Neural crest cell (in vitro differentiated cells): ENCODE measurements at regions not wholly inside any gene's neighbourhood (a gene's known extent, or its start where the extent isn't known, plus 50 kb on each side); places are given as distances from the start of the nearest gene placed in this dataset.

Source experiments
- DNase-seq: peaks from one replicate; pipeline ENCODE4 v3.0.0; 2021; ENCODE audit warnings: low read depth, mixed read lengths, low spot score
- H3K27ac Mint-ChIP-seq: one replicate; pipeline ENCODE4 v1.8.0; 2021; ENCODE audit warnings: mild to moderate bottlenecking, mixed read lengths; ENCODE audit not compliant: unreplicated experiment
- H3K27me3 Mint-ChIP-seq: 2 replicates; pipeline ENCODE4 v1.8.0; 2021; ENCODE audit warnings: low read depth, mild to moderate bottlenecking, mixed read lengths
- H3K36me3 Mint-ChIP-seq: 2 replicates; pipeline ENCODE4 v1.8.0; 2021; ENCODE audit warnings: low read depth, mild to moderate bottlenecking, mixed read lengths
- H3K4me1 Mint-ChIP-seq: 2 replicates; pipeline ENCODE4 v1.8.0; 2021; ENCODE audit warnings: mixed read lengths
- H3K4me3 Mint-ChIP-seq: one replicate; pipeline ENCODE4 v1.8.0; 2021; ENCODE audit warnings: mild to moderate bottlenecking, mixed read lengths
- H3K9me3 Mint-ChIP-seq: 2 replicates; pipeline ENCODE4 v1.8.0; 2021; ENCODE audit warnings: mixed read lengths
- TF ChIP-seq, protein P1 (sequence below): fragments of 200-600 bp; sonication (generic); conservative IDR thresholded peaks from 2 replicates; pipeline ENCODE4 v1.5.0; 2021; ENCODE audit warnings: antibody characterized with exemption, mild to moderate bottlenecking

- Mint-ChIP-seq H3K36me3 (no peaks in the 10 kb centered on the region), H3K4me3 (no peak overlapping the region), H3K9me3 (no peaks in the 10 kb centered on the region), H3K27me3 (peaks cover 22% of the 10 kb centered on the region), H3K27ac (no peak overlapping the region), H3K4me1 (peaks cover 16% of the 10 kb centered on the region)
- TF ChIP-seq, protein P1, sequence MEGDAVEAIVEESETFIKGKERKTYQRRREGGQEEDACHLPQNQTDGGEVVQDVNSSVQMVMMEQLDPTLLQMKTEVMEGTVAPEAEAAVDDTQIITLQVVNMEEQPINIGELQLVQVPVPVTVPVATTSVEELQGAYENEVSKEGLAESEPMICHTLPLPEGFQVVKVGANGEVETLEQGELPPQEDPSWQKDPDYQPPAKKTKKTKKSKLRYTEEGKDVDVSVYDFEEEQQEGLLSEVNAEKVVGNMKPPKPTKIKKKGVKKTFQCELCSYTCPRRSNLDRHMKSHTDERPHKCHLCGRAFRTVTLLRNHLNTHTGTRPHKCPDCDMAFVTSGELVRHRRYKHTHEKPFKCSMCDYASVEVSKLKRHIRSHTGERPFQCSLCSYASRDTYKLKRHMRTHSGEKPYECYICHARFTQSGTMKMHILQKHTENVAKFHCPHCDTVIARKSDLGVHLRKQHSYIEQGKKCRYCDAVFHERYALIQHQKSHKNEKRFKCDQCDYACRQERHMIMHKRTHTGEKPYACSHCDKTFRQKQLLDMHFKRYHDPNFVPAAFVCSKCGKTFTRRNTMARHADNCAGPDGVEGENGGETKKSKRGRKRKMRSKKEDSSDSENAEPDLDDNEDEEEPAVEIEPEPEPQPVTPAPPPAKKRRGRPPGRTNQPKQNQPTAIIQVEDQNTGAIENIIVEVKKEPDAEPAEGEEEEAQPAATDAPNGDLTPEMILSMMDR: no peak
- no peak for DNase-seq
These were observed 200.7 kb downstream of the RRAGC start for GRCh38 chr1:38658883-38659282.

GRCh38 chr1:38657873-38658272 lies 201.7 kb downstream of the RRAGC start:
- H3K36me3 Mint-ChIP-seq: no peaks in the 10 kb centered on the region

DNA sequence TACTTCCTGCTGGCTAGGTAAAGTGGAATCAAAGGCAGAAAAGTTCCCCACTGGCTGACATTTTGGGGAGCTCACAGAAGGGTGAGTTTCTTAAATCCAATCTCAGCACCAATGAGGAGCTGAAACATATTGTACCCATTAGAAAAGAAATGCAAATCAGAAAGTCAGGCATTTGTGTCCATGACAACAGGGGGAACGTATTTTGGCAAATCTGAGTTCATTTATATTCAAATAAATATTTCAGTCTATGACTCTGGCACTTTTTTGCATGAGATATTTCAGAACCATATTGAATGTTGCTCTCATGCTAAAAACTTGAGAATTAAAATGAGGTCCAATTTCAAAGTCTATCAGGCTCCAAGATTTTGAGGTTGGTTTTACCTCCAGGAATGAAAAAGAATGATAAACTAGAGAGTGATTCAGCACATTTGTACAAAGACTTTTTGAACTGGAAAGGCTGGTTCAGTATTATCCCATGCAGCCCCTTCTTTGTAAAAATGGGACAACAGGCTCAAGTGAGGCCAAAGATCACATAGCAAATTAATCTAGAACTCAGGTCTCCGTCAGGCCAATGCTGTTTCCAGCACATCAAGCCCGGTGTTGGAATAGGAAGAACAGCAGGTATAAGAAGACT lies 202.2 kb downstream of the RRAGC start:
- TF ChIP-seq, protein P1: no peak
- no peak for DNase-seq
- peaks cover 9% of the 10 kb centered on the region for H3K27me3 Mint-ChIP-seq
- H3K27ac Mint-ChIP-seq: no peak overlapping the region
- H3K36me3 Mint-ChIP-seq: no peaks in the 10 kb centered on the region
- peaks cover 16% of the 10 kb centered on the region for H3K4me1 Mint-ChIP-seq
- no peak overlapping the region for H3K4me3 Mint-ChIP-seq
- no peaks in the 10 kb centered on the region for H3K9me3 Mint-ChIP-seq

More at GRCh38 chr1:38657873-38658272, 201.7 kb downstream of the RRAGC start:
- Mint-ChIP-seq H3K27me3 (peaks cover 13% of the 10 kb centered on the region), H3K4me3 (no peak overlapping the region), H3K9me3 (no peaks in the 10 kb centered on the region), H3K4me1 (peaks cover 16% of the 10 kb centered on the region), H3K27ac (no peak overlapping the region)
- DNase-seq: no peak
- TF ChIP-seq, protein P1: no peak

DNA sequence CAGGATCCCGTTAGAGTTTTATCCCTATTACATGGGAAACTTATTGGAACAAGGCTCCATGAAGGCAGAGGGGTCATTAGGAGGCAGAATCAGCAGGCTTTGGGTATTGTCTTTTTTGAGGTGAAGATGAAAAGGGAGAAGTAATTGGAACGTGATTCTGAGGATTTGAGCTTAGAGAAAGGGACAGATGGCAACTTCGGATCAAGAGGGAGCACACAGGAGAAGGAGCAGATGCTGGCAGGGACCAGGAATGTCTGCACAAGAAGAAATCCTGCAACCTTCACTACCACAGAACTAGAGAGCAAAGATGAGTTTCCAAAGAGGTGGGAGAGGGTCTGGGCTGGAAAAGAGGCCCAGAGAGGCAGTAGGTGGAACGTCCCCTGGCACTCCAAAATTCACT lies 202.8 kb downstream of the RRAGC start:
- Mint-ChIP-seq H3K27ac (peak overlapping the region; percentile 51), H3K4me1 (peaks cover 16% of the 10 kb centered on the region), H3K9me3 (no peaks in the 10 kb centered on the region), H3K36me3 (no peaks in the 10 kb centered on the region), H3K4me3 (no peak overlapping the region), H3K27me3 (peaks cover 6% of the 10 kb centered on the region)
- no peak for DNase-seq
- TF ChIP-seq, protein P1: no peak

DNA sequence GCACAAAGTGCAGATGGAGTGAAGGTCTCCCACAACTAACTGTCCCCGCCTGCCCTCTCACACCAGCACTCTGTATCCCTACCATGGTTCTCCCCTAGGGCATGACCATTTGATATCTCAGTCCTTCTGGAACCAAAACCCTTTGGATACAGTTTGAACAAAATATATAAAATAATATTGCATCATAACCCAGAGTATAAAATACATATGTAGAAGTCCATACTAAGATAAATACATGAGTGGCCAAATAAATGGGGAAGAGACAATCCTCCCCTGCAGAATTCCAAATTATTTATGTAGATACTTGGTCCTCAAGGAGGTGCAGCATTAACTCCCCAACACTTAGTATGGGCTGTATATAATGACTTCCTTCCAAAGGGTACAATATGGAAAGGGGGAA lies 207.4 kb downstream of the RRAGC start:
- TF ChIP-seq, protein P1: no peak
- Mint-ChIP-seq H3K27me3 (no peaks in the 10 kb centered on the region), H3K9me3 (peaks cover 4% of the 10 kb centered on the region), H3K27ac (peak overlapping the region; percentile 43), H3K36me3 (peaks cover 3% of the 10 kb centered on the region), H3K4me3 (no peak overlapping the region), H3K4me1 (peaks cover 11% of the 10 kb centered on the region)
- no peak for DNase-seq
